Mucosa of descending colon (tissue), 3 donors: ENCODE measurements at regions not wholly inside any gene's neighbourhood (a gene's known extent, or its start where the extent isn't known, plus 50 kb on each side); places are given as distances from the start of the nearest gene placed in this dataset.

Experiments used
- ATAC-seq: fragments of 200-7000 bp; cut with Tn5 transposase; one replicate; pipeline ENCODE4 v1.9.1; 2020; ENCODE audit warnings: mild to moderate bottlenecking, moderate library complexity
- DNase-seq, 3 donors: peaks; one replicate each; pipeline ENCODE4 v3.0.0-alpha.2; 2020
- H3K36me3 ChIP-seq: fragments of 200-600 bp; one replicate; pipeline ENCODE4 v1.8.0; 2021; ENCODE audit warnings: low read depth, mild to moderate bottlenecking
- H3K4me1 ChIP-seq: fragments of 200-600 bp; one replicate; pipeline ENCODE4 v1.8.0; 2021; ENCODE audit warnings: low read depth, mild to moderate bottlenecking
- H3K4me3 ChIP-seq: fragments of 200-600 bp; one replicate; pipeline ENCODE4 v1.8.0; 2021; ENCODE audit warnings: mild to moderate bottlenecking
- H3K9me3 ChIP-seq: fragments of 200-600 bp; one replicate; pipeline ENCODE4 v1.8.0; 2021; ENCODE audit warnings: mild to moderate bottlenecking
- intact Hi-C, 2 donors: fragments of 100-400 bp; cut with DNase I in 1 of 2; cut with micrococcal nuclease in 1 of 2; formaldehyde crosslinking; loops; one replicate each; pipeline versions ENCODE4 v1.11.0 to v1.11.1; 2022; cut with DNase I, micrococcal nuclease
- TF ChIP-seq, protein P1 (sequence below): fragments of 200-600 bp; IDR thresholded peaks from one replicate; pipeline ENCODE4 v1.8.0; 2022; ENCODE audit warnings: antibody characterized with exemption, mild to moderate bottlenecking
- donor health status: DM: no; HTN: no; CAD: no; lungs with moderate emphysema.
- donor health status: DM: no; HTN: no; CAD: no.
- donor health status: DM: no; HTN: yes; CAD: no.

GRCh38 chr2:134148843-134149472 is 104.9 kb upstream of the MGAT5 start:
- DNase-seq (no peak), ATAC-seq (no peak)
- no peaks in the 10 kb centered on the region for H3K9me3 ChIP-seq
- no peak overlapping the region for H3K4me3 ChIP-seq
- H3K36me3 ChIP-seq, result no peaks in the 10 kb centered on the region
- TF ChIP-seq, protein P1, sequence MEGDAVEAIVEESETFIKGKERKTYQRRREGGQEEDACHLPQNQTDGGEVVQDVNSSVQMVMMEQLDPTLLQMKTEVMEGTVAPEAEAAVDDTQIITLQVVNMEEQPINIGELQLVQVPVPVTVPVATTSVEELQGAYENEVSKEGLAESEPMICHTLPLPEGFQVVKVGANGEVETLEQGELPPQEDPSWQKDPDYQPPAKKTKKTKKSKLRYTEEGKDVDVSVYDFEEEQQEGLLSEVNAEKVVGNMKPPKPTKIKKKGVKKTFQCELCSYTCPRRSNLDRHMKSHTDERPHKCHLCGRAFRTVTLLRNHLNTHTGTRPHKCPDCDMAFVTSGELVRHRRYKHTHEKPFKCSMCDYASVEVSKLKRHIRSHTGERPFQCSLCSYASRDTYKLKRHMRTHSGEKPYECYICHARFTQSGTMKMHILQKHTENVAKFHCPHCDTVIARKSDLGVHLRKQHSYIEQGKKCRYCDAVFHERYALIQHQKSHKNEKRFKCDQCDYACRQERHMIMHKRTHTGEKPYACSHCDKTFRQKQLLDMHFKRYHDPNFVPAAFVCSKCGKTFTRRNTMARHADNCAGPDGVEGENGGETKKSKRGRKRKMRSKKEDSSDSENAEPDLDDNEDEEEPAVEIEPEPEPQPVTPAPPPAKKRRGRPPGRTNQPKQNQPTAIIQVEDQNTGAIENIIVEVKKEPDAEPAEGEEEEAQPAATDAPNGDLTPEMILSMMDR, result no peak
- peaks cover 7% of the 10 kb centered on the region for H3K4me1 ChIP-seq
- intact Hi-C loops, result no loop called here

GRCh38 chr2:134149904-134150303 is 104.0 kb upstream of the MGAT5 start:
- H3K4me1 ChIP-seq, result peaks cover 10% of the 10 kb centered on the region
- H3K36me3 ChIP-seq, result no peaks in the 10 kb centered on the region
- H3K9me3 ChIP-seq, result no peaks in the 10 kb centered on the region
- TF ChIP-seq, protein P1, result no peak
- no peak for ATAC-seq
- intact Hi-C loops, result no loop called here
- H3K4me3 ChIP-seq, result no peak overlapping the region
- DNase-seq, result no peak

DNA sequence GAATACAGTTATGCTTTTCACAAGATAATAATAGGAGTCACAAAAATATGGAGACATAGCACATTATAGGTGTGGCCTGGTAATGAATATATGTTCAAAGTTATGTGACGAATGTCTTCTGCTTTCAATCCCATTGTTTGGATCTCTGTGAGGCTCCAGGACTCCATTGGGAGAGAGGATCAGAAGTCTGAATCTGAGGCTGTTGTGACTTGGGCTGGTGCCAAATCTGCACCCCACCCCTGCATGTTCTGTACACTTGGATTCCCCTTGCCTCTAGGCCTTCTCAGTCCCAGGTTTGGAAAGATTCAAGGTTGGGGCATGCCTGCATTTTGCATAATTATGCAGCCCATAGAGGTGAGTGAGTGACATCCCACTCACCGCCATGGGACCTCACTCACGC is 103.1 kb upstream of the MGAT5 start:
- Histone ChIP-seq H3K9me3 (no peaks in the 10 kb centered on the region), H3K36me3 (no peaks in the 10 kb centered on the region), H3K4me3 (no peak overlapping the region), H3K4me1 (peaks cover 10% of the 10 kb centered on the region)
- TF ChIP-seq, protein P1, result no peak
- DNase-seq (no peak), ATAC-seq (no peak)
- intact Hi-C loops, result no loop called here

DNA sequence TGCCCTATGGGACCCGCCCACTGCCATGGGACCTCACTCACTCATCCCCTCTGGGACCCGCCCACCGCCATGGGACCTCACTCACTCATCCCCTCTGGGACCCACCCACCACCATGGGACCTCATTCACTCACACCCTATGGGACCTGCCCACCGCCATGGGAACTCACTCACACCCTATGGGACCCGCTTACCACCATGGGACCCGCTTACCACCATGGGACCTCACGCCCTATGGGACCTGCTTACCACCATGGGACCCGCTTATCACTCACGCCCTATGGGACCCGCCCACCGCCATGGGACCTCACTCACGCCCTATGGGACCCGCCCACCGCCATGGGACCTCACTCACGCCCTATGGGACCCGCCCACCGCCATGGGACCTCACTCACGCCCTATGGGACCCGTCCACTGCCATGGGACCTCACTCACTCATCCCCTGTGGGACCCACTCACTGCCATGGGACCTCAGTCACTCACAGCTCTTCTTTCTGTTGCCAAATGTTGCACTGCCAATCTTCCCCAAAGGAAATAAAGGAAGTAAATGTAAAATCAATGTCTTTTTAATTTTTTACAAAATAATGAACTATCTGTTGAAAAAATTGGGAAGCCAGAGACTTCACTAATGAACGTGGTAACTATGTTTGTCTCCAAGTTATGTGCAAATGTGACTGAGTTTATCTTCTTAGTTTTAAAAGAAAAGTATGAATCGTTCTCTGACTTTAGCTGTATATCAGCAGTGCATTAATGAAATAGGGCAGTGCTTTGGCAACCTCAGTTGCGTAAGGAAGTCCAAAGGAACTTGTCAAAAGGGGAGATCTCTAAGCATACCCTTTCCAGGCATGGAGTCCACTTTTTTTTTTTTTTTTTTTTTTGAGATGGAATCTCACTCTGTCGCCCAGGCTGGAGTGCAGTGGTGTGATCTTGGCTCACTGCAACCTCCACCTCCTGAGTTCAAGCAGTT is 101.5 kb upstream of the MGAT5 start:
- H3K4me1 ChIP-seq, result peaks cover 10% of the 10 kb centered on the region
- no peak for ATAC-seq
- intact Hi-C loops, result no loop called here
- no peak overlapping the region for H3K4me3 ChIP-seq
- no peak for DNase-seq
- H3K9me3 ChIP-seq, result no peaks in the 10 kb centered on the region
- no peaks in the 10 kb centered on the region for H3K36me3 ChIP-seq
- TF ChIP-seq, protein P1, result no peak

- no peak for DNase-seq
- Histone ChIP-seq H3K9me3 (no peaks in the 10 kb centered on the region), H3K36me3 (no peaks in the 10 kb centered on the region), H3K4me3 (no peak overlapping the region), H3K4me1 (peaks cover 10% of the 10 kb centered on the region)
- TF ChIP-seq, protein P1, result no peak
- peak; percentile 88 for ATAC-seq
- intact Hi-C loops, result no loop called here
Observed at GRCh38 chr2:134153294-134153880, 100.5 kb upstream of the MGAT5 start.
